H1 (cell line): ENCODE measurements at regions not wholly inside any gene's neighbourhood (a gene's known extent, or its start where the extent isn't known, plus 50 kb on each side); places are given as distances from the start of the nearest gene placed in this dataset.

ENCODE experiments used
- CBX8 ChIP-seq: fragments of 300-800, 300-1000 bp; sonication (generic); IDR thresholded peaks from 2 replicates; pipeline ENCODE4 v1.7.1; 2016; ENCODE audit warnings: low read depth, low read length, borderline replicate concordance
- HDAC6 ChIP-seq: IDR thresholded peaks from one replicate; pipeline ENCODE4 v1.7.1; 2012; ENCODE audit warnings: low read depth, mild to moderate bottlenecking, inconsistent platforms, low read length, moderate library complexity
- MAX ChIP-seq: IDR thresholded peaks from 2 replicates; pipeline ENCODE4 v1.6.1; 2012; ENCODE audit warnings: inconsistent platforms
- SRF ChIP-seq: IDR thresholded peaks from 2 replicates; pipeline ENCODE4 v1.6.1; 2011; ENCODE audit warnings: mild to moderate bottlenecking, low read depth, low read length, moderate library complexity

DNA sequence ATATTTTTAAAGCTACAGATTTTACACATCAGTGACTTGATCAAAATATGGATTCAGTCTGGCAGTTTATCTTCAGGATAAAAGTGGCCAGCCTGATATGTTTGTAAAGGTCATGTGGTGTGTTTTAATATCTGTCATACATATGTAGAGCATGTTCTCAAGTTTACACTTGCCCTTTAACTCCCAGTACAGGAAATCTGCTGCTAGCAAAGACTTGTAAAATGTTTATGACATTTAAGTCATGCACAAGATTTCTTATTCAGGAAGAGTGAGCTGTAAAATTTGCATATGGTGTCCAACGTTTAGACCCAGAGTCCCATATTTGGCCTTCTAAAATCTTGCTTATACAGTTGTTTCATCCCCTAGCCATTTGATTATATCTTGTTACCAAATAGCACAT lies 197.5 kb upstream of the FLRT2 start (continued):
- TF ChIP-seq HDAC6 (no peak), CBX8 (no peak), MAX (no peak), SRF (no peak)
